HPDE6-E6E7 (cell line): ENCODE measurements at regions not wholly inside any gene's neighbourhood (a gene's known extent, or its start where the extent isn't known, plus 50 kb on each side); places are given as distances from the start of the nearest gene placed in this dataset.
"Not testable (repeated sequence)": the region's sequence is repeated elsewhere in the genome, so short reads cannot be mapped to it uniquely, and the experiment has no call there.

Source experiments
- DNase-seq: peaks from one replicate; pipeline ENCODE4 v3.0.0; 2011; ENCODE audit warnings: missing footprints; ENCODE audit errors: extremely low spot score

DNA sequence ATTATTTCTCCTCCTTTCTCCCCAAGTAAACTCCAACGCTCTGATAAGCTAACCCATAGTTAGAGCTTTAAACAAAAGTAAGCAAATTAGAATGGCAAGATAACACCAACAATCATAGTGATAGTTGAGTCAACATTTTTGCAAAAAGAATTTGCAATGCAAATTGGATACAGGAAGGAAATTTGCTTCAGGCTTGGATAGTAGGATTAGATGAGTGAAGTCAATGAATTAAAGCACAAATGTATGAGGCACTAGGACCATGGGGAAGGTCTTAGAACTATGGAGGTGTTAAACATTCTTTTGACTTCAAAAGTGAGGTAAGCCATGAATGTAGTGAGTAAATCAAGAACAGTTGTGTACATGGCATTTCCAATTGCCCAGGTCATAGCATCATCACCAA, 289.8 kb upstream of the GRAMD2B start:
- no peak for DNase-seq

DNA sequence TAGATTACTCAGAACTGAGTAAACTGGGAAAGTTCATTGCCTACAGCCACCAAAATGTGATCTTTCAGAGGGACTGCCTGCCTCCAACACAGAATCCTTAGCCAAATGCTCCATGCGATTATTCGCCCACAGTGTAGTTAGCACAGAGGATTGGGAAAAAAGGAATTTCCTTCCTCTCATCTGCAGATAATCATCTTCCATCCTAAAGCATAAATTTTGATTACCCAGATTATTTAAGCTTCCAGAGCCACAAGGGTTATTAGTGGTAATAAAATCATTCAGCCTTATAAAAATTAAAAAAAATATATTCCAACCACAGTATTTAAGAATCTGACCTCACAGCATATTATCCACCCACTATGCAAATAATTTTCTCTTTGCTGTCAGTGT, 285.3 kb upstream of the GRAMD2B start:
- no peak for DNase-seq

DNA sequence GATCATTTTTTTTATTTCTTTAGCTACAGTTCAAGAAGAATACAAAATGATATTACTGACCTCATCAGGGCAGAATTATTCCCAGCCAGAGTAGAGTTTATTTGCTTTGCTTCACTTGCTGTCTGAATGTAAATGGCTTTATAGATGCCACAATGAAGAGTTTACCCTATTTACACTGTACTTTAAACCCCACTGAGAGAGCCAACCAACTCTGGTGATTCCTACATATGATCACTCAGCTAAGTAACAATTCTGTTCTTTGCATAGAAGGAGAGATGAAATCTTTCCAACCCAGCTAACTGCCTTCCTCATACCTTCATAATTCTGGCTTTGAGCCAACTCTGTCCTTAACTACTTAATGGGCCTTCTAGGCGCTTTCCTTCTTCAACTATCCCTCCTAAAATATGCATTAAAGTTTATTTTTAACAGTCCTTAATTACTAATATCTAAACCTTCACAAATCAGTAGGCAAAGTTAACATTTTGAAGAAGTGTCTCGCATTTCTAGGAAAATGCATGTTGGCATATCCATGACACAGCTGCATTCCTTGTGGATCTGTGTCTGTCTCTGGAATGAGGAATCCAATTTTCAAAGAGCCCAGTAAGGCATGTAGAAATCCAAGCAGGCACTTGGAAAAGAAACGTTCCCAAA, 284.8 kb upstream of the GRAMD2B start:
- DNase-seq: no peak

DNA sequence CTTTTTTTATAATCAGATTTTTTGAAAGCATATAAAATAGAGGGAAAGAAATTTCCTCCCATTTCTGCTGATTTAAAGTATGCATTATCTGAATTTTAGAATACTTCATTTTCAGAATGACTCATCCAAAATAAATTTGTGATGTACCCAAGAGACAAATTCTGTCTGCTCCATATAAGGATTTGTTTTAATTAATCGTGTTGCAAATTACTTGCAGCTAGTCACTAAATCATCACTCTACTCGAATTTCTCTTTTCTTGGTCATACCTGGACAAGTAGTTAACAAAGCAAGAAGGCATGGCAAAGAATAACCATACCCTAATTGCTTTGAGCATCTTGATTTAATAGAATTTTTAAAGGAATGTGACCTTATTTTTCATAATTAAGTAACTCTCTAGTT, 284.1 kb upstream of the GRAMD2B start:
- DNase-seq: no peak

DNA sequence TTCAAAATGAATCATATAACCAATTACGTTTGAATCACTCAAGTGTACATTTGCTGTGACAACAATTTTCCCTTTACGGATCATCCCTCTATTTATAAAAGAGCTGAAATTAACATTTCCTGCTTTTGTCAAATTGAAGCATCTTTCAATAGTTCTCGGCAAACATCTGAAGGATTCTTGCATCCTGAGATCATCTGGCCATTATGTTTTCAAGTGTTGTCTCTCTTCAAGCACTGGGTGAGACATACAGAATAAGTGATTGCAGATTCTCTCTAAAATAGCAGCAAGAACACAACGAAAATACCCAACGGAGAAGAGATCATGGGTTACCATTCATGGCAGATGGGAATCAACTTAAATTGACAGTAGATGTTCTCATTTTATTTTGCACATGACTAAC, 283.4 kb upstream of the GRAMD2B start:
- DNase-seq: no peak

DNA sequence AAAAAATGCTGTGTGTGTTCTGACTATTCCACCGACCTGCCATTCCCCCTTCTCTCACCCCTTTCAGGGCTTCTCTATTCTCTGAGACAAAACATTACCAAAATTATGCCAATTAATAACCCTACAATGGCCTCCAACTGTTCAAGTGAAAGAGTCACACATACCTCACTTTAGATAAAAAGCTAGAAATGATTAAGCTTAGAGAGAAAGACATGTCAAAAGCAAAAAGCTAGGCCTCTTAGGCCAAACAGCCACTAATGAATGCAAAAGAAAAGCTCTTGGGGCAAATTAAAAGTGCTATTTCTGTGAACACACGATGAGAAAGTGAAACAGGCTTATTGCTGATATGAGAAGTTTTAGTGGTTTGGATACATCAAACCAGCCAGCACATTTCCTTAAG, 279.6 kb upstream of the GRAMD2B start:
- no peak for DNase-seq

DNA sequence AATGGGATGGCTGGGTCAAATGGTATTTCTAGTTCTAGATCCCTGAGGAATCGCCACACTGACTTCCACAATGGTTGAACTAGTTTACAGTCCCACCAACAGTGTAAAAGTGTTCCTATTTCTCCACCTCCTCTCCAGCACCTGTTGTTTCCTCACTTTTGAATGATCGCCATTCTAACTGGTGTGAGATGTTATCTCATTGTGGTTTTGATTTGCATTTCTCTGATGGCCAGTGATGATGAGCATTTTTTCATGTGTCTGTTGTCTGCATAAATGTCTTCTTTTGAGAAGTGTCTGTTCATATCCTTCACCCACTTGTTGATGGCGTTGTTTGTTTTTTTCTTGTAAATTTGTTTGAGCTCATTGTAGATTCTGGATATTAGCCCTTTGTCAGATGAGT, 272.9 kb upstream of the GRAMD2B start:
- DNase-seq: not testable (repeated sequence)

DNA sequence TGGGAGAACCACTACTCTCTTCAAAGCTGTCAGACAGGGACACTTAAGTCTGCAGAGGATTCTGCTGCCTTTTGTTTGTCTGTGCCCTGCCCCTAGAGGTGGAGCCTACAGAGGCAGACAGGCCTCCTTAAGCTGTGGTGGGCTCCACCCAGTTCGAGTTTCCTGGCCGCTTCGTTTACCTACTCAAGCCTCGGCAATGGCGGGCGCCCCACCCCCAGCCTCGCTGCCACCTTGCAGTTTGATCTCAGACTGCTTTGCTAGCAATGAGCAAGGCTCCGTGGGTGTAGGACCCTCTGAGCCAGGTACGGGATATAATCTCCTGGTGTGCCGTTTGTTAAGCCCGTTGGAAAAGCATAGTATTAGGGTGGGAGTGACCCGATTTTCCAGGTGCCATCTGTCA, 267.9 kb upstream of the GRAMD2B start:
- not testable (repeated sequence) for DNase-seq

DNA sequence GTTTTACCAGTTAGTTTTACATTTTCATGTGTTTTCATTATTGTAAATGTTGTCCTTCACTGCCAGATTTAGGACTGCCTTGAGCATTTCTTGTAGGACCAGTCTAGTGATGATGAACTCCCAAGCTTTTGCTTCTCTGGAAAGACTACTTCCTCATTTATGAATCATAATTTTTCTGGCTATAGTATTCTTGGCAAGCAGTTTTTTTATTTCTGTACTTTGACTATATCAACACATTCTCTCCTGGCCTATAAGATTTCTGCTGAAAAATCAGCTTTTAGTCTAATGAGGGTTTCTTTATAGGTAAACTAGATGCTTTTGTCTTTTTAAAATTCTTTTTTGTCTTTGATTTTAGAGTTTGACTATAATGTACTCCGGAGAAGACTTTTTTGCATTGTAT, 256.8 kb upstream of the GRAMD2B start:
- DNase-seq: no peak

DNA sequence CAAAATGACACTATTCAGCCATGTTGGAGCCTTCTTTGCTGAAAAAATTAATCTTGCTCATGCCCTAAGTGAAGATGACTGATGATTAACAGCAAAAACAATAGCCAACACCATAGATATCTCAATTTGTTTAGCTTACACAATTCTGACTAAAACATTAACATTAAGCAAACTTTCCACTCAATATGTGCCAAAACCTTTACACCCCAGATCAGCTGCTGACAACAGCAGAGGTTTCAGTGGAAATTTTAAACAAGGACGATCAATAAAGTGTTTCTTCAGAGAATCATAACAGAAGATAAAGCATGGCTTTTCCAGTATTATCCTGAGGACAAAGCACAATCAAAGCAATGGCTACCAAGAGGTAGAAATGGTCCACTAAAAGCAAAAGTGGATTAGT, 254.4 kb upstream of the GRAMD2B start:
- DNase-seq: no peak

DNA sequence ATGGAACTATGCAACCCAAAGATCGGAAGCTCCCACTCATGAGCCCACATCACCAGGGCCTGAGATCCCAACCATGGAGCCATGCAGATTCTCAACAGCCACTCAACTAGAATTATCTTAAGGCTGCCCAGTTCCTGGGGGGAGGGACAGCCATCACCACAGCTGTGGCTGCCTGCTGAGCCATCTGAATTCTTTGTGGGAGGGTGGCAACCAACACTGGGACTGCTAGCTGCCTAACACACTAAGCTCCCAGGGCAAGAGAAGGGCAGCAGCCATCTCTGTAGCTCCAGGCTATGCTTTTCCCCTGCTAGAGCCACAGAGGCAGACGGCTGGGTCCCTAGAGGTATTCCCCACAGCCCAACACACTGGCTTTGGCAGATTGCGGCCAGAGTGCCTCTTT, 251.3 kb upstream of the GRAMD2B start:
- no peak for DNase-seq

DNA sequence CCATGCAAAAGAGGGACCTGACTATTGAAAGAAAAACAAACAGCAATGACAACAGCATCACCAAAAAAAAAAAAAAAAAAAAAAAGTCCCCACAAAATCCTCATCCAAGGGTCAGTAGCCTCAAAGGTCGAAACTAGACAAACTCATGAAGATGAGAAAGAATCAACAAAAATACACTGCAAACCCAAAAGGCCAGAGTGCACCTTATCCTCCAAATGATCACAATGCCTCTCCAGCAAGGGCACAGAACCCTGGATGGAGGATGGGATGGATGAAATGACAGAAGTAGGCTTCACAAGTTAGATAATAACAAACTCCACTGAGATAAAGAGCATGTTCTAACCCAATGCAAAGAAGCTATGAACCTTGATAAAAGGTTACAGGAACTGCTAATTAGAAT, 250.4 kb upstream of the GRAMD2B start:
- no peak for DNase-seq

DNA sequence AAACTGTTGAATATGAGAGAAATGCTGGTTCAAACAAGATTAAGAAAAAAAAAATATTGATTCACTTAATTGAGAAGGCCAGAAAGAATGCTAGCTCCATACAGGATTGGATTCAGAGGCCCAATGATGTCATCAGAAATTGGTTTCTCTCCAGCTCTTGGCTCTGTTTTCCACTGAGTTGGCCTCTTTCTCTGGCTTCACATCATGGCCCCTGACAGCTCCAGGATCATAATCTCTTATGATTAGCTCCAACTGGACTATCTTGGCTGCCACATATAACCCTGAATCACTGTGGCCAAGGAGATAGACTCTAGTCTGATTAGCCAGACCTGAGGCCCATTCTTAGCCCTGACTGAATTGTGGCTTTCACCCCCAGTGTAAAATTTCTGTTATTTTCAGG, 244.7 kb upstream of the GRAMD2B start:
- no peak for DNase-seq

DNA sequence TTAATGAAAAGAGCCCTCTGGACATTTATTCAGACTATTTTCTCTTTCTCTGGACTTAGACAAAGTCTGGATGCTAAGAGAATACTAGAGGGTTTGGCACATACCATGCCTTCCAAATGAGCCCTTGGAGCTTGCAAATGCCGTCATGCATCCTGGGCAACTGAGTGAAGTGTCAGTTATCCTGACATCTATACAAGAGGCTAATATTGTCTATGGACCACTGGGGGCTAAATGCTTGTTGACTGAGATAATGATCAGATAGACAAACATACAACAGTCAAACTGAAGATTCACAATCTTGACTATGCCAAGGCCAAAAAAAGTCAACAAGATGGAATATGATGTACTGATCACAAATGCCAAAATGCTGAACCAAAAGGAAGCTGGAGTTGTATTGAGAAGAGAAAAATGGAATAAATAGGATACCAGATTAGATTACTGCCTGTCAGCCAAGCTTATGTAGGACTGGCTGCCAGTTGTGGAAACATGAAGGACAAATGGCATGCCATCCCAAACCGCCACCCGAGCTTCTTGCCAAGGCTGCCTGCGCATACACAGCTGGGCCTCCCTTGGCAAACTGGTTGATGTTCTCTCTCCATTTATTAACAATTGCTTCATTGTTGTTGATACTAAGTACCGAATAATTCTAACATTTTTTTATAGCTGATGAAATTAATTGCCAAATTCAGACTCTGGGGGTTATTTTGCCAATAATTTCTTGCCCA, 240.1 kb upstream of the GRAMD2B start:
- no peak for DNase-seq

DNA sequence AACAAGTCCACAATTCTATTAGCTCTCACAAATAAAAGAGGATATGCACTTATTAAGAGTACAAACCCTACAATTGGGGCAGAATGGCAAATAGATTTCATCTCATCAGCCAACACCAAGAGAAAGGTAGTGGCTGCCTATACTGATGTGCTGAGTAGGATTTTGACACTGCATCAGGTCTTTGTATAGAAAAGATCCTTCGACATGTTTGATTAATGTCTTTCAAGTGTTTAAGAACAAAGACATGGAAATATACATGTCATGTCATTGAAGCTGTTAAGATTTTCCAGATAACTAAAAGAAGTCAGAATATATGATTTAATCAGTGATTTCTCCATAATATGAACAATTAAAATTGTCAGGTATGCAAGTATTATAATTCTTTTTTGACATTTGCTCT, 238.7 kb upstream of the GRAMD2B start:
- no peak for DNase-seq

DNA sequence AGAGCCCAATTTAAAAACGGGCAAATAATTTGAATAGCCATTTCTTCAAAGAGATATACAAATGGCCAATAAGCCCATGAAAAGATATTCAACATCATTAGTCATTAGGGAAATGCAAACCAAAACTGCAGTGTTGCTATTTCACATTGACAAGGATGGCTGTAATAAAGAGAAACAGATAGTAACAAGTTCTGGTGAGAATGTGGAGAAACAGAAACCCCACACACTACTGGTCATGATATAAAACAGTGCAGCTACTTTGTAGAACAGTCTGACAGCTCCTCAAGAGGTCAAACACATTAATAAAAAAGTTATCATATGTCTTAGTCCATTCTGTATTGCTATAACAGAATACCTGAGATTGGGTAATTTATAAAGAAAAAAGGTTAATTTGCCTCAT, 237.0 kb upstream of the GRAMD2B start:
- DNase-seq: no peak

DNA sequence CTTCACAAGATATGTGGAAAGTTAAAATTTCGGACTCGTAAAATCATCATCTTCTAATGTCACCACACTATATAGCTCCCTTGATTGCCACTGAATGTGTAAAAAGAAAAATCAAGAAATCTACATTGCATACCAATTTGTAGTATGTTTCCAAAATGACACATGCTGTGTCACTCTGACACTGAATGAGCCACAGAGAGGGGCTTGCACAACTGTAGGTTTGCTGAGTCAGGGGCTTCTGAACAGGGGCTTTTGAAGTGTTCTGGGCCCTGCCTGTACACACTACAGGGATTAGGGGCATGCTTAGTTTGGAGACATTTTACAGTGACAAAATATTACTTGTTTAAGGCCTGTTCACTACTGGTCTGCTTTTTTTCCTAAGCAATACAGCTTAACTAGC, 234.4 kb upstream of the GRAMD2B start:
- no peak for DNase-seq

DNA sequence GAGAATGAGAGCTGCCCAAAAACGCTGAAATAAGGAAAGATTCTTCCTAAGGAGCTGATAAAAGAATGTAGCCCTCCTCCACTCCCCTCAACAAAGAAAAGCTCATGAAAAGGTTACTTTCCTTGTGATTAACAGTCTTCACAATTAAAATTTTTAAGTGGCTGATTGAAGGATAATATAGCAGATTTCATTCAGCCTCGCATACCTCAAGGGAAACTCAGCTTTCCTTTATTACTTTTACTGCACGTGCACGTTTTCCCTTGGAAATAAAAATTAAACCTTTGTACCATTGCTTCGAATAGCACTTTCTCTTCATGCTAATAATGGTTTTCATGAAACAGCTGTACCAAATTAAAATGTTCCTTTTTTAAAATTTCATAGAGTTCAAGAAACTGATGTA, 234.0 kb upstream of the GRAMD2B start:
- DNase-seq: no peak

DNA sequence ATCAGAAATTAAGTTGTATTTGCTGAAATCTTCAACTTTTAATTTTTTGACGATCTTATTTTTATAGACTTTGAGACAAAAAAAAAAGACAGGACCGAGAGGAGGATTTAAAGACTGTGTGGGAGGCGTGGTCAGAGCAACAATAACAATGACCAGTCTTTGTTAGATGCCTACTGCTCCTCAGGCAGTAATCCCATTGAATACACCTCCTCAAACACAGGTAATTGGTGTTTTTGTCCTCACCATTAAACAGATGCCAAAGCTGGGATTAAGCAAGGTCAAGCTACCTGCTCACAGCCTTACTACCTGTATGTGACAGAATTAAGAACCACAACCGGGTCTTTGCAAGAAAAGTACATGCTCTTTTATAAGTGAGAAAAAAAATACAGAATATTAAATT, 233.3 kb upstream of the GRAMD2B start:
- DNase-seq: no peak

DNA sequence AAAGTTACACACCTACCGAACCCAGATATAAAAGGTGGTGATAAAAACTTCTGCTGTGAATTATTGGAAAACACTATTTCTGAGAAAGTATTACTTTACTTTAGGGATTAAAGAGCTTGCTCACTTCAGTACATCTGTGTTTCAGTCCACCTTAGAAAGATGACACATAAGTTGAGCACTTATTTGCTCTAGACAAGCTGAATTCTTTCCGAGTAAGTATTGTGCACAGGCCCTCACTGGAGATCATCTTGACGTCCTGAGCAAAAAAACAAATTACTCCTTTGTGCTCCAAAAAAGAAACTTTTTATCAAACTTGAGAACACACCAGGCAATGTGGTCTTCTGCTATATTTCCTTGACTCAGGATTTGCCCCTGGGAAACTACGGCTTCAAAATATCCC, 231.0 kb upstream of the GRAMD2B start:
- DNase-seq: no peak

DNA sequence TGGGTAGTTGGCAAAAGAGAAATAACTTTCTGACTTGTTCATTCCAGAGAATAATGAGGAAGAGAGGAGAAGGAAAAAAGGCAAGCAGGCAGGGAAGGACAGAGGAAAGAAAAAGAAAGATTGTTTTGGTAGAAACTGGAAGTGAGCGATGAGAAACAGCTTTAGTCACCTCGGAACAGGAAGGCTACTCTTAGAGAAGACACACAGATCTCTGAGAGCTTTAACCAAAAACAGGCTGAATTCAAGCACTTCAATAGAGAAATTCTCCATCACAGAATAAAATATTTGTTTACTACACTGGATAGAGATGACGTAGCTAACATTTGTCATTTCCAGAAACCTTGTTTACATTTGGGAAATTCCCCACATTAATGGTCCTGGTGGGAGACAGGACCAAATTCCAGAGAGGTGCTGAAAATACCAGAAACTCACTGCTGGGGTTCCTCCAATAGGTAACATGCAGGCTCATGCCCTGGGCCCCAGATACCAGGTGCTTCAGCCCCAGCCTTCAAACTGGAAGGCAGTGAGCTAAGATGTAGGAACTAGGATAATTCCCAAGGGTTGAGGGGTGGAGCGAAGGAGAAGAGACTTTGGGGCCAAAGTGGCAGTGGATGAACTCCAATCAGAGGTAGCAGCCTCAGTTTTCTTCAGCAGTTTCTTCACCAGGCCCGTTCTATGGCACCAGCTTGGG, 227.7 kb upstream of the GRAMD2B start:
- DNase-seq: no peak

DNA sequence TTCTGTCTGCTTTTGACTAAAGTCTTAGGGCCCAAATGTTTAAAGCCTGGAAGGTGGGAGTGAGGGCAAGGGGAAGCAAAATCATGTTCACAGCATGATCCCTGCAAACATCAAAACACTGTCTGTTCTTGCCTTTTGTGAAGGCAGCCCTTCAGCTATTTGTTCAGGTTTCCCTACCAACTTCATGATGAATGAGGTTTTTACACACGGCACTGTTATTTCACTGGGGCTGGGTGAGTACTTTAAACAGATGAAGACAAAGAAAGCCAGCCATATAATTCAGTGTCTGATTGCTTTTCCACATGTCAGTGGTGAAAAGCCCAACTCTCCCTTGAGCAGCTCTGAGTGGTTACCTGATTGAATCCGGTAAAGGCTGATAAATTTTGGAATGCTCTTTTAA, 224.7 kb upstream of the GRAMD2B start:
- DNase-seq: no peak

DNA sequence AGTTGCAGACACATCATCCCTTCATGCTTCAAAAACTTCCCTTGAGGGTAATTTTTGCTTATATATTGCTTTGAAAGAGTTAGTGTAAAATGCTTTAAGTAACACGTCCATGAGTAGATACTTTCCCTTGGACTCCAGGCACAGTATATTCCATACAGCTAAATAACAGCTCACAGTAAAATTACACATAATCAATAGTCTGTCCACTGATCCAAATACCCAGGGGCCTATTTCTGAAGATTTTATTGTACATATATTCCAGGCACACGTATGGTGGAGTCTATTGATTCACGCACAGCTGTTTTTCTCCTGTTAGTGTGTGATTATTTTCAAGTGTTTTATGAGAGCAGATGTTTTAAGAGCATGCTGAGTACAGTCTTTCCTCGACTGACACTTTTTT, 223.7 kb upstream of the GRAMD2B start:
- no peak for DNase-seq
